DMS114 treated with DMSO at 0.1 percent for 48 hours (cell line): ENCODE measurements at regions not wholly inside any gene's neighbourhood (a gene's known extent, or its start where the extent isn't known, plus 50 kb on each side); places are given as distances from the start of the nearest gene placed in this dataset.

Experiments used
- DNase-seq: peaks from one replicate; lab custom pipeline; 2025; ENCODE audit not compliant: unreplicated experiment; lab: John Stamatoyannopoulos, UW

- DNase-seq: no peak
Observed at GRCh38 chr10:78774614-78774998, 294.2 kb upstream of the ZMIZ1 start.

GRCh38 chr10:78774999-78775711, 293.6 kb upstream of the ZMIZ1 start:
- no peak for DNase-seq

GRCh38 chr10:78775891-78776290, 292.9 kb upstream of the ZMIZ1 start:
- DNase-seq: no peak

- DNase-seq: no peak
Observed at GRCh38 chr10:78776756-78777155, 292.0 kb upstream of the ZMIZ1 start.

- no peak for DNase-seq
Observed at GRCh38 chr10:78777466-78777865, 291.3 kb upstream of the ZMIZ1 start.

GRCh38 chr10:78777867-78778266, 290.9 kb upstream of the ZMIZ1 start:
- DNase-seq: no peak

- no peak for DNase-seq
Observed at GRCh38 chr10:78778444-78779338, 290.1 kb upstream of the ZMIZ1 start.

GRCh38 chr10:78779339-78779955, 289.3 kb upstream of the ZMIZ1 start:
- DNase-seq: no peak

GRCh38 chr10:78780551-78780961, 288.2 kb upstream of the ZMIZ1 start:
- no peak for DNase-seq

GRCh38 chr10:78781251-78781913, 287.4 kb upstream of the ZMIZ1 start:
- DNase-seq: no peak

- no peak for DNase-seq
Observed at GRCh38 chr10:78781991-78782390, 286.8 kb upstream of the ZMIZ1 start.

- DNase-seq: no peak
Observed at GRCh38 chr10:78782441-78782840, 286.3 kb upstream of the ZMIZ1 start.

GRCh38 chr10:78783753-78784152, 285.0 kb upstream of the ZMIZ1 start:
- DNase-seq: no peak

- DNase-seq: no peak
Observed at GRCh38 chr10:78784546-78784945, 284.2 kb upstream of the ZMIZ1 start.

GRCh38 chr10:78785066-78785465, 283.7 kb upstream of the ZMIZ1 start:
- no peak for DNase-seq

- DNase-seq: no peak
Observed at GRCh38 chr10:78785991-78786390, 282.8 kb upstream of the ZMIZ1 start.

- no peak for DNase-seq
Observed at GRCh38 chr10:78787125-78787524, 281.6 kb upstream of the ZMIZ1 start.

GRCh38 chr10:78794736-78795455, 273.9 kb upstream of the ZMIZ1 start:
- no peak for DNase-seq

GRCh38 chr10:78798976-78799730, 269.6 kb upstream of the ZMIZ1 start:
- DNase-seq: no peak

GRCh38 chr10:78800006-78800405, 268.8 kb upstream of the ZMIZ1 start:
- DNase-seq: no peak
